Right renal cortex interstitium (tissue), 3 donors: ENCODE measurements at regions not wholly inside any gene's neighbourhood (a gene's known extent, or its start where the extent isn't known, plus 50 kb on each side); places are given as distances from the start of the nearest gene placed in this dataset.

Experiments
- DNase-seq, 3 donors: peaks; one replicate each; pipeline ENCODE4 v3.0.0-alpha.2; 2013; ENCODE audit warnings: low read depth in 3 of 3, low spot score in 2 of 3

GRCh38 chr2:60329225-60329624, 224.2 kb downstream of the BCL11A start:
- no peak for DNase-seq

GRCh38 chr2:60324536-60324935, 228.9 kb downstream of the BCL11A start:
- no peak for DNase-seq

GRCh38 chr2:60321816-60322215, 231.6 kb downstream of the BCL11A start:
- no peak for DNase-seq

GRCh38 chr2:60320724-60321123, 232.7 kb downstream of the BCL11A start:
- DNase-seq = no peak

GRCh38 chr2:60319031-60319547, 234.4 kb downstream of the BCL11A start:
- DNase-seq = no peak

GRCh38 chr2:60318544-60318943, 234.9 kb downstream of the BCL11A start:
- DNase-seq = no peak

- DNase-seq = no peak
These were observed 235.6 kb downstream of the BCL11A start for GRCh38 chr2:60317844-60318243.

GRCh38 chr2:60317034-60317386, 236.4 kb downstream of the BCL11A start:
- DNase-seq = no peak

GRCh38 chr2:60316381-60317033, 236.9 kb downstream of the BCL11A start:
- DNase-seq = peak in 1 of 3 donors; percentile 30

GRCh38 chr2:60313470-60314172, 239.8 kb downstream of the BCL11A start:
- DNase-seq = no peak

GRCh38 chr2:60312618-60313017, 240.8 kb downstream of the BCL11A start:
- DNase-seq = no peak

- DNase-seq = no peak
These were observed 241.9 kb downstream of the BCL11A start for GRCh38 chr2:60311524-60311923.

GRCh38 chr2:60309941-60310660, 243.4 kb downstream of the BCL11A start:
- no peak for DNase-seq

GRCh38 chr2:60309336-60309735, 244.1 kb downstream of the BCL11A start:
- no peak for DNase-seq

- no peak for DNase-seq
These were observed 247.1 kb downstream of the BCL11A start for GRCh38 chr2:60306267-60306861.

GRCh38 chr2:60303680-60304079, 249.8 kb downstream of the BCL11A start:
- DNase-seq = no peak

GRCh38 chr2:60302377-60303126, 250.9 kb downstream of the BCL11A start:
- DNase-seq = no peak

- DNase-seq = no peak
These were observed 251.7 kb downstream of the BCL11A start for GRCh38 chr2:60301726-60302125.

GRCh38 chr2:60299179-60299578, 254.3 kb downstream of the BCL11A start:
- no peak for DNase-seq

GRCh38 chr2:60298006-60298696, 255.3 kb downstream of the BCL11A start:
- DNase-seq = no peak
